CMK (cell line): ENCODE measurements at regions not wholly inside any gene's neighbourhood (a gene's known extent, or its start where the extent isn't known, plus 50 kb on each side); places are given as distances from the start of the nearest gene placed in this dataset.

Experiments used
- DNase-seq: peaks from one replicate; pipeline ENCODE4 v3.0.0-alpha.2; 2010; ENCODE audit warnings: low read depth

DNA sequence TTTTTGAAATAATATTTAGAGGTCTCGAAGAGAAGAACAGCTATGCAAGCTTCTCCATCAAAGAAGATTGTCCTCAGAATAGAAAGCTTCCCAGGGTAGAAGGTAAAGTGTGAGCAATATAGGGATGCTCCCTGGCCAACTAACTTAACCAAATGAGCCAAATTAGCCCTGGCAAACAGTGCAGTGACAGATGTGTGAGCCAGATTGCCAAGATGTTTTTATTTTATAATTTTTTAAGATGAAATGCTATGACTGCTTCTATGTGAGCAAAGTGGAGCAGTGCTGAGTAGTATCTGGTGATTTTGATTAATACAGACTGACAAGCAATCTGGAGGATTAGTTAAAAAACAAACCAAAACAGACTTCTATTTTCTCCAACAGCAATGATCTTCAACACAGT is 202.1 kb downstream of the NOVA1 start:
- no peak for DNase-seq

DNA sequence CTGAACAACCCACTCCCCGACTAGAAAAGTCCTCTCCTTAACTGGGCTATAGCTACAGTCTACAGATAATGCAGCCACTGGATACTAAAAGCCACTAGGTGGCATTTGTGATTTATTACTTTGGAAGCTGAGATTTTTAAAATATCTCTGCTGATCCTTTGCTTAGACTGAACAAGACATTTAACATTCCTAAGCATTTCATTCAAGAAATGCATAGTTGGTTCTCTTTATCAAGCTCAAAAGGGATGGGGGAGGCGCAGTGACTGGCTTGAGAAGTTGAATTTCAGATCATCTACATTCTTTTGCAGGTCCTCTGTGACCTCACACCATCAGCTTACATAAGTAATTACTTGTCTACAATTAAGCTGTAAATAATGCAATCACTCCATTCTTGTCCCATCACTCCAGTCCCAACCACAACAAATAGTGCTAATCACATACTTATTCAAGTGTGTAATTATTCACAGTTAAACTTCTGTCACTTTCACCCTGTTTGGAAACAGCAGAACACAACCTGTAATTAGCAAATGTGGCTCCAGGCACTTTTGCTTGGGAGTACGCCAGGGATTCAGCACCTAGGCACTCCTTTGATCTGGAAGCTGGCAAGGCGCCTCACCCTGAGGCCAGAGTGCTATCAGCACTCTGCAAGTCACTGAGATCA is 203.6 kb downstream of the NOVA1 start:
- DNase-seq, result no peak

DNA sequence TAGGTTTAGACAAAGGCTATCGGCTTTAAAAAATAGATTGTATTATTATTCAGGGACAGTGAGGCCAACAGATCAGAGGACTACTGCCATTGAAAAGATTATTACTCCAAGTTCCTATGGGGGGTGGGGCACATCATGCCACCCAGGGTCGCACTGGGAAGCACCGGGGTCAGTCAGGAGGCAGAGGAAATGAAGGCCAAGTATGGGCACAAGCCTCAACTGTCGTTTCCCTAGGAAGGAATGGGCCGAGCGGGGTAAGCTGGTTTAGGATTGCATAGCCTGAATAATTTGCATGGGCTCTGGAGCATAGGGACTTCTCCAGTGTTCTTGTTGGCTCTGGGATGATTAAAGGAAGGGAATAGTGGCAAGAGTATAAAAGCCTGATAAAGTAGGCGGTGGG is 205.3 kb downstream of the NOVA1 start:
- no peak for DNase-seq

DNA sequence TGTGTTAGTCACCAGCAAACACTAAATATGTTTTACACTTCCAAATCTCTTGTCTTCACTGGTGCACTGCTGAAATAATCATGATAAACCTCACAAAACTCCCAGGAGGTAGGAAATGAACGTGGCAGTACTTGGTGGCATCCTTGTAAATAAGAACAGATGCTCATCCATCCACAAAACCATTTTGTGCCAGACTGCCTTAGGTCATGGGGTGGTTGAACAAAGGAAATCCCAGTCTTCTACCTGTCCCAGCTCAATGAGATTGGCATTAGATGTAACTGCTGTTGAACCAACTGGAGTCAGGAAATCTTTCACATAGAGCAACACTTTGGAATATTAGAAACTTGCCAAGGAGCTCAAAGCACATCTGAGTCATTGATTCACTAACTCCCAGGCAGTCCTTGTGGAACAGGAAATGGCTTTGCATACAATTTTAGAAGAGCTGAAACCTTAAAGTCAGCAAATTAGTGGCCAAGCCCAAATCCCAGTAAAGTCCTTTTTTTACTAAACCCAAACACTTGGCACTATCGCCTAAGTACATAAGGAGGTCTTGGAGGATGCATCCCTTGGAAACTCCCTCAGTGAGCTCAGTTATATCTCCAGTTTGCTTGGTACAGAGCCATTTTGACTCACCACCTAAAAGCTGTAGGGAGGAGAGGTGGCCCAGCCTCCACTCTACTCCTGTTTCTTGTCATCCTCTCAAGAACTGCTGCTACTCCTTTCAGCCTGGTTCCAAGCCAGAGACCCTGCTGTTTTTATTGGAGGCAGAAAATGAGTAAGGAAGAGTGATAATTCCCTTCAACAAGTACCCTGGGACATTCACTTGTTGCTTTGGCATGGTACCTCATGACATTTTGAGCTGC is 208.0 kb downstream of the NOVA1 start:
- no peak for DNase-seq

DNA sequence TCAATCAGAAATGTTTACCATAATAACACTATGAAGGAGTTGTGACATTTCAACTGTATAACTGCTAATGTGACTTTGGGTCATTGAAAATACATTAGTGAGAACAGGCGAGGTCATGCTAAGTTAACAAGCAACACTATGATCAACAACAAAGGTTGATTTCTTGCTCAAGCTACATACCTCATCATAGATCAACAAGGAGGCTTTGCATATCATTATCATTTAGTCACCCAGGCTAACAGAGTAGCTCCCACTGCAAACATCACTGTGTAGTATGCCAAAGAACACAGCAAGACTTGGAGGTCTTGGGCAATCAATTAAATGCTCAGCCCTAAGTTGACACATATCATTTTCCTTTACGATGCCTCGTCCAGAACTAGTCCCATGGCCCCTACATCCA is 212.5 kb downstream of the NOVA1 start:
- no peak for DNase-seq

DNA sequence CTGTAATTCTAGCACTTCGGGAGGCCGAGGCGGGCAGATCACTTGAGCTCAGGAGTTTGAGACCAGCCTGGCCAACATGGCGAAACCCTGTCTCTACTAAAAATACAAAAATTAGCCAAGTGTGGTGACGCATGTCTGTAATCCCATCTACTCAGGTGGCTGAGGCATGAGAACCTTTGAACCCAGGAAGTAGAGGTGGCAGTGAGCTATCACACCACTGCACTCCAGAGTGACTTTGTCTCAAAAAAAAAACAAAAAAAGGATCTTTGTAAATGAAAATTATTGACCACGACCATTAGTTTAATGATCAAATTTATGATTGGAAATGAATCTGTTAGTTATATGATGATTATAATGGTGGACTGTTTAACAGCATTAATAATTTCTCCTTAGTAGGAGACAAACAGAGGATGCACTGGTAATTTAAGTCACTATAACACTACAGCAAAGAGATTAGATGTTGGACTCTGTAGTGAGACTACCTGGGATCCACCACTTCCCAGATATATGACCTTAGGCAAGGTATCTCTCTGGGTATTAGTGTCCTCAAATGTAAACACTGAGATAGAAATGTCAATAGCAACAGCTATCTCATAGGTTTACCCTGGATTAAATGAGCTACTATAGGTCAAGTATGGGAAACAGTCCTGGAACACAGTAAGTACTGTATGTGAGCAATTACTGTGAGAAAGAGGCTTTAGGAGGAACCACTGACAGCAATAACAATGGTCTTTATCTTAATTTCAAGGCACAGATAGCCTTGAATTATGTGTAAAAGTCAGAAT is 214.7 kb downstream of the NOVA1 start:
- no peak for DNase-seq

DNA sequence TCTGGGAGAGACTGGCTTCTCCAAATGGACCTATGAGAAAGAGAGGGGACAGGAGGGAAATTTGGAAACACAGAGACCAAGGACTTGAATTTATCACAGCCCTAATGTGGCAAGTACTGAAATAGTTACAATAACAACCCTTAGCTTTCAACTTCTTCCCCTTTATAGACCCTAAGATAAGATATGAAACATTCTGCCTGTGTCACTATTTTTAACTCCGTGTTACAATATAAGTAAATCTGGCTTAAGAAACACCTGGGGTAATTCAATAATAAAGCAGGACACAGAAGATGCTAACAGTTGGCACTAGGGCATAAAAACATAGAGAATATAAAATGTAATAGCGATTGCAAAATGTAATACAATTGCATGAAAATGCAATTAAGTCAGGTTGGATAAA is 216.4 kb downstream of the NOVA1 start:
- DNase-seq, result no peak

DNA sequence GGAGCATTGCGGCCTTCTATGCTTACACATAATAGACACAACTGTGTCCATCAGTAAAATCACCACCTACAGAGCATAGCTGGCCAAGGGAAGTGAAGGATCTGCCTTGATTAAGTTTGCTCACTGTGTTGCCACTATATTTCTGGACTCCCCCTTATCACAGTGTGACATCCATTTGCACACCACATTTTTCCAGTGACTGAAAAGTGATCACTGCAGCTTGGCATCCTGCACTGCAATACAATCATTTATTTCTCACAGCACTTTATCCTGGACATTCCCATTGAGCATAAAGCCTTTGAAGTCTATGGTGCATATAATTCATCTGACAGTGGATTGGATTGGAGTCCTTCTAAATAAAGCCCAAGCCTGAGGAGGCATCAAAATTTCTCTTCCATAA is 217.2 kb downstream of the NOVA1 start:
- DNase-seq, result no peak

DNA sequence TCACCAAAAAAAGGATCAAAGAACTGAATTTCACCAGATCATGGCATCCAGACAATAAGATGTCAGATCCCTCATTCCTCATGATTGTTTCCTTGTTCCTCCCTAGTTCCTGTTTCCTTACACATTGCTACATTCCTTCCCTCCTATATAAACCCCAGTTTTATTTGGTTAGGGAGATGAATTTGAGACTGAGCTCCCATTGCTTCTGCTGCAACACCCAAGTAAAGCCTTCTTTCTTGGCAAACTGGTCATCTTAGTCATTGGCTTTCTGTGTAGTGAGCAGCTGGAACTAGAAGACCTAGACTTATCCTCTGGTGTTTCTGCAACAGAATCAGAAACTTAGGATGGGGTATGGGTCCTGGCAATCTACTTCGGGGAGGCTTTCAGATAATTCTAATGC is 217.9 kb downstream of the NOVA1 start:
- no peak for DNase-seq

DNA sequence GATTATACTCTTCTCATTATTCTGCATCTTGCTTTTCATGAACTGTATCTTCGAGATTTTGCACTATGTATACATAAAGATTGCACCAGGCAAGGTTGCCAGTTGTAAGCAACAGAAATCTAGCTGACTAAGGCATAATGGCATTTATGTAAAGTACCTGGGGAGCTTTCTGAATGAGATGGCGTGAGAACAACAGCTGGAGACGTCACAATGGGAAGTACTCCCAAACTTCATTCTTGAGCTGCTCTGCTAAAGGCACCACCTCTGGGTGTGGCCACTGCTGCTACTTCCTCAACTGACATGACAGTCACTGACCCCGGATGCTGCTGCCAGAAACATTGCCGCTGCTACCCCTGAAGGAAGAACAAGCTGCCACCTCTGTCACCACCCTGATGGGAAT is 220.7 kb downstream of the NOVA1 start:
- no peak for DNase-seq

DNA sequence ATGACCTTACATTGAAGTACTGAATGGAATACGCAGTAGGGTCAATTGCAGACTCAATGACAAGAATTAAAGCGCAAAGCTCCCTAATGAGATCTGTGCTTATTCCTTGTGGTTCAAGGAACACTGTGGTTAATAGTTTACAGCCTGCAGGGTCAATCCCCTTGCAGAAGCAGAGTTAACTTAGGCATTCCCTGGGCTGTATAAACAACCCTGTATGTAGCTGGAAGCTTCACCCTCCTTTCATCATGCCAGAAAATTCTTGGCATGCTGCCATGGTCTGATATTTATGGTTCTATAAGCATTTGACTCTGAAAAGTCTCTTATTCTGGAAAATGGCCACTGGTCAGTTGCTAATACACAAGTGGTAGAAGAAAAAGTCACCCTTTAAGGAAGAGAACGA is 227.7 kb downstream of the NOVA1 start:
- DNase-seq, result no peak

DNA sequence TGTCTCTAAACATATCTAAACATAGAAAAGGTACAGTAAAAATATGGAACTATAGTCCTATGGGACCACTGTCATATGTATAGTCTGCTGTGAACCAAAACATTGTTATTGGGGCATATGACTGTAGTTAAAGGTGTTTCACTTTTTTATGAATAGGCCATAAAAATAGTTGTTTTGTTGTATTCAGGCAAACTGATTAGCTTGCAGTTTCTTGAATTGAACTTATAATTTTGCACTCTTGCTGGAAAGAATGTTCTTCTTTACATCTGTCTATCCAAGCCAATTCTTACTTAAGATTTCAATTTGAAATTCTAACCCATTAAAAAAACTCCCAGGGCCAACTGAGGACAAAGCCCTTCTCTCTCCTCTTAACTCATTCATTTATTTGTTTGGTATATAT is 234.1 kb downstream of the NOVA1 start:
- no peak for DNase-seq

DNA sequence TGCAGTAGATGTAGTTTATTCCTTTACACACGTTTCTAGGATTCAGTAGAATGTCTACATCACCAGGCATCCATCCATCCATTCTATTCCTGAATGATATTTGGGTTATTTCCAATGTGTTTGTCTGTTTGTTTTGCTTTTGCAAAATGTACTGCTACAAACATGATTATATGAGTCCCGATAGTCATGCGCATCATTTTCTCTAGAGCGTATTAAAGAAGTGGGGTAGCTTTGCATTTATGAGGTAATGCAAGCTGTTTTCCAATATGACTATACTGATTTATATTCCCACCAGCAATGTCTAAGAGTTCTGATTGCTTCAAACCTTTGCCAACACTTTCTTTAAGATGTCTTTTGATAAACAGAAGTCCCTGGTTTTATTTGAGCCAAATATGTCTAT is 253.2 kb downstream of the NOVA1 start:
- no peak for DNase-seq

DNA sequence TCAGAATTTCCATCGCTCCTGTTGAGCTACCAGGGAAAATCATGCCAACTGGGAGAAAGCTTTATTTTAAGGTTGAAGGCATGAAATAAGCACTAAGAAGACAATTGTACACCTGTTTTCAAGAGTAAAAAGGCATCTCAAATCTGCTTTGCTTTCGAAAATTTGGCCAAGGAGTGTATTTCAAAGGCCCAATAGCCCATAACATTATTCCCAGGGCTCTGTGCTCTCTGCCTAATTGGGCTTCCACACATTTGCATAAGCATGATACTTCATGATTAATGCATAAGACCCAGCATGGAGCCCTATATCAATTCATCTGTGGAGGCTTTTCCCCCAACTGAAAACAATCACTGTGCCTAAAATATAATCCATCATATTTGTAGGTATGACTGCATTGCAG is 258.5 kb downstream of the NOVA1 start:
- DNase-seq, result no peak

DNA sequence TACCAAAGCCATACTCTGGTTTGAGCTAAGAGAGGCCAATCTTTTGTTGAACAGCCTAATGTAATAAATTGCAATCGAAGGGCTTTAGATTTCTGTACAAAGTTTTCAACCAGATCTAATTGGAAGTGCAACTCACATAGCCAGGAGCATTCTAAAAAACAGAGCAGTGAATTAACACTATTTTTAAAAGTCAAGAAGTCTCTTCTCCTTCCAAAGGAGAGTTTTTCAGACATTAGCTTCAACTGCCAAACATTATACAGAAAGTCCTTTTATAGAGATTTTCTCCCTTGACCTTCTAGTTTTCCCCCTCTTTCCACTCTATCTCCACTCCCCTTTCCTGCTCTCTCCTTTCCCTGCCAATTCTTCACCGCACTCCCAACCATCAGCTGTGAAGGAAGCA is 259.6 kb downstream of the NOVA1 start:
- no peak for DNase-seq

DNA sequence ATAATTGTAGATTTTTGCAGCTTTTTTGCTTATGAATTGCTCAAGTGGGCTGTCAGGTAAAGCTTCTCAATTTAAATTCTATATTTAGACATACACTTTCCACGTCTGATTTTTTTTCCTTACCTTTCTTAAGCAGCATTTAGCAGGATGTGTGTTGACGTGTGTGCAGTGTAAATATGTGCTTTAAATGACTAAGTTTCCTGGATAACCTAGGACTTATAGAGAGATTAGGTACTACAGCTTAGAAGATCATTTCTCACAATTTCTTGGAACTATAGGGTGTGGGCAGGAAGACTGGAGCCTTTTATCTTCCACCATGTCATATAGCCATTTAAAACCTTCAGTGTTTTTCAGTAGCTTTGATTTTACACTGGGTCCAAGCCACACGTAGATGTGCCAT is 263.5 kb downstream of the NOVA1 start:
- DNase-seq, result no peak

DNA sequence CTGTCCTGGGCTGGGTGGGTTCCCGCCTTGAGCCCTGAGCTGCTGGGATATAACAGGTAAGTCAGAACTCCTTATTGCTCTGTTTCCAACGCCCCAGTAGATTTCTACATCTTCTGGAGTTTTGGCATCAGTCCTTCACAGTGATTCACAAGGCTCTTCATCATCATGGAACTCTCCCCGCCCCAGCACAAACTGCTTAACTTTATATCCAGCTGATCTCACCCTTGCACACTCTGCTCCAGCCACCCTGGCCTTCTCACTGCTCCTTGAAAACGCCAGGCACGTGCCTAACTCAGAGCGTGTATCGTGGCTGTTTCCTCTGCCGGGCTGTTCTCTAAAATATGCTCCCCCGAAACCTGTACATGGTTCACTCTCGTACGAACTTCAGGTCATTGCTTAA is 264.9 kb downstream of the NOVA1 start:
- no peak for DNase-seq

DNA sequence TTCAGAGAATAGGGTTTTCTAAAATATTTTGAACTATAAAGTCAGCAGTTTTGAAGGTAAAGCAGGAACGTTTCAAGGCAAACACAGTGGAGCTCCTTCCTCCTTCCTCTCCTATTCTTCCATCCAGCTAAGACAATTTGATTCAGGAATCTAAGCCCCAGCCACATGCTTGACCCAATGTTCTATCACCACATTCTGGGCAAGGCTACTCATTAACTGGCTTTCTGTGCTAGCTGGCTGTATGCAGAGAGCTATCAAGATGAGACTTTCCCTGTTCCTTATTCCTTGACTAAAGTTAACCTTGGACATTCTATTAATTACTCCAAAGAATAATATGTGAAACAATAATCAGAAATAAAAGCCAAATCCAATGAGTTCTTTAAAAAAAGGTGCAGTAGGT is 266.9 kb downstream of the NOVA1 start:
- DNase-seq, result no peak

DNA sequence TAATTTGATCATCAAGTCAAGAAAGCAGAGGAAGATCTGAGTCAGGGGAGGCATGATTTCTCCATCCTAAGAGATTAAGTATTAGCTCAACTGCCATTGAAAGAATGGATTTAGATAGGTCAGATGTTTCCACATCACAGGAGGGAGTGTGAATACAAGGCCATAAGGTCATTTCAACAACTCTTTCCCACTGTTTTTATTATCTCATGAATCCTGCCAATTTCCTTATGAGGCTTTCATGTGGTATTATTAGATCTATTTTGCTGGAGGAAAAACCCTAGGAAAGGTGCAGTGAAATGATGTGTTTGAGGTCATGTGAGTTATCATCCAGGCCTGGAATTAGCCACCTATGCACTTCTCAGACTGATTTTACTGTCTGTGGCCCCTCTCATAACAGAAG is 269.0 kb downstream of the NOVA1 start:
- DNase-seq, result no peak

DNA sequence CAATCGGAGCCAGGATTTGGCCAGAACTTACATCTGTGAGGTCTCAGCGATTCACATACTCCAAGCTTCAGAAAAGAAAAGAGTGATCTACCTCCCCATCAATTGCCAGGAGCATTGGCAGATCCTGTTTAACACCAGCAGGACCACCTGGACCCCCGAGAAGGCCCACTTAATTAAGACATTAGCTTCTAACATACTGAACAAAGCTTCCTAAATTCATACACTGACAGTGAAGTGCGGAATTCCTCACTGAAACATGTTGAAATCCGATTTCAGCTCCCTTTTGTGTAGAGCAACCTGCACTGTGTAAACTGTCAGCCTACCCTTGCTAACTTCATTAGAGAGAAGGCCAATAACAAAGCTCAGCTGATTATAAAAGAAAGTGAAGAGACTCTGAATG is 274.0 kb downstream of the NOVA1 start:
- DNase-seq, result no peak

DNA sequence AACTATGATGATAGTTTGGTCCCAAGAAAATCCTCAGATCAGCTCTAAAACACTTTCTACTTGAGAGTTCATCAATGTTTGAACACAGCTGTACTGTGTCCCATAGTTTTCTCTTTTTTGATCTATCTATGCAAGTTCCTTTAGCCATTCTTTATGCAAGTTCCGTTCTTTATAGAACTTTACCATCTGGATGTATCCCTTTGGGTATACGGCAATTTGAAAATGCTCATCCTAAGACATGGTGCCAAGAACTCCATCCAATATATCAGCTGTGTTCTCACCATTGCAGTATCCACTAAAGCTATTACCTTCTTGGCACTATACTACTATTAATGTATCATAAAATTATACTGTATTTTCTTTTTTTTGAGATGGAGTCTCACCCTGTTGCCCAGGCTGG is 276.9 kb downstream of the NOVA1 start:
- no peak for DNase-seq

DNA sequence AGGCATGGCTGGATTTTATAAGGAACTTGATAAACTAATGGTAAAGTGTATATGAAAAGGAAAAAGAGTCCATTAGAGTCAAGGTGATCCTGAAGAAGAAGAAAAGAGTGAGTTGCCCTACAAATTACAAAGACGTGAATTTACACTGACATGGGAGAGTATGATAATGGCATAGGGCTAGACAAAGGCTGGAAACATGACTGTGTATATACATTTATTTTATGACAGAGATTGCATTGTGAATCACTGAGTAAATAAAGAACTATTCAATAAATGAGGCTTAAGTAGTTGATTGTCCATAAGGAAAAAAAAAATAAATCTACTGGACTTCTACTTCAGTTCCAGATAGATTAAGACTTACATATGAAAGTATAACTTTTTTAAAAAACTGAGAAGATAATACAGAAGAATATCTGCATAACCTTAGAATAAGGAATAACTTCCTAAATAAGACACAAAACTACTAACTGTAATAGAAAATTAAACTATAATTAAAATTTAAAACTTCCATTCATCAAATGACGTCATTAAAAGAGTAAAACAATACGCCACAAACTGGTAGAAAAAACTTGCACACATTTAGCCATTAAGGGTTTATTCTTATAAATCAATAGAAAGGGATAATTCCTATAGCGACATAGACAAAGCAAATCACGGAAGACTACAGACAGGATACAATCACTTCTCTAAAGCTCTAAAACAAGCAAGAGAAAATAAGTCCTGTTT is 278.5 kb downstream of the NOVA1 start:
- DNase-seq, result no peak
